Spleen (tissue), 7 donors: ENCODE measurements at regions not wholly inside any gene's neighbourhood (a gene's known extent, or its start where the extent isn't known, plus 50 kb on each side); places are given as distances from the start of the nearest gene placed in this dataset.

Experiments used
- CTCF ChIP-seq, 11 experiments: fragments of 200-600 bp in 7 of 11; fragments of 450-650 bp in 4 of 11; sonication (generic) in 4 of 11; IDR thresholded peaks in 8 of 11; conservative IDR thresholded peaks in 3 of 11; 1 replicate in 7 of 11; 2 replicates in 4 of 11; pipeline versions ENCODE4 v1.4.0 to v1.8.0; 2016 to 2021; ENCODE audit warnings: antibody characterized with exemption in 11 of 11, inconsistent platforms in 4 of 11, mild to moderate bottlenecking in 1 of 11
- POLR2A ChIP-seq, 3 donors: fragments of 450-650 bp; IDR thresholded peaks; one replicate each; pipeline ENCODE4 v1.5.1; 2017; ENCODE audit warnings: antibody characterized with exemption in 3 of 3, mild to moderate bottlenecking in 1 of 3
- donor health status: DM: no; HTN: no; CAD: no; lungs with moderate emphysema.
- donor health status: DM: no; HTN: no; CAD: no.
- donor health status: DM: no; HTN: no; CAD: no.

- TF ChIP-seq CTCF (IDR thresholded peaks at IDR 0.05 in 8 of 11, conservative IDR thresholded peaks at IDR 0.05 in 3 of 11) (no peak), POLR2A (IDR thresholded peaks at IDR 0.05) (no peak)
Measured at GRCh38 chrY:12425506-12425905, 275.5 kb upstream of the USP9Y start.
